Mononuclear cell (primary cell): ENCODE measurements at regions not wholly inside any gene's neighbourhood (a gene's known extent, or its start where the extent isn't known, plus 50 kb on each side); places are given as distances from the start of the nearest gene placed in this dataset.
"Not testable (repeated sequence)": the region's sequence is repeated elsewhere in the genome, so short reads cannot be mapped to it uniquely, and the experiment has no call there.

Experiments used
- H3K27me3 ChIP-seq: 2 replicates; pipeline ENCODE4 v1.6.0; 2011; ENCODE audit warnings: low read length, control low read depth; ENCODE audit not compliant: insufficient read depth
- H3K4me1 ChIP-seq: 2 replicates; pipeline ENCODE4 v1.5.1; 2011; ENCODE audit warnings: mild to moderate bottlenecking, low read length, control low read depth; ENCODE audit not compliant: insufficient read depth
- H3K4me3 ChIP-seq: 2 replicates; pipeline ENCODE4 v1.5.1; 2011; ENCODE audit warnings: mild to moderate bottlenecking, low read length, moderate library complexity
- H3K9me3 ChIP-seq: 2 replicates; pipeline ENCODE4 v1.5.1; 2011; ENCODE audit warnings: low read depth, mild to moderate bottlenecking, control low read depth, low read length

GRCh38 chr15:39261397-39262183 is 319.3 kb upstream of the THBS1 start:
- not testable (repeated sequence) for H3K4me3 ChIP-seq, H3K27me3 ChIP-seq, H3K9me3 ChIP-seq, H3K4me1 ChIP-seq

GRCh38 chr15:39262995-39263772 is 317.7 kb upstream of the THBS1 start:
- H3K9me3 ChIP-seq, H3K4me1 ChIP-seq, H3K27me3 ChIP-seq, H3K4me3 ChIP-seq: not testable (repeated sequence)

GRCh38 chr15:39265261-39265660 is 315.6 kb upstream of the THBS1 start:
- no peaks in the 10 kb centered on the region for H3K9me3 ChIP-seq
- peaks cover 5% of the 10 kb centered on the region for H3K27me3 ChIP-seq
- no peaks in the 10 kb centered on the region for H3K4me1 ChIP-seq
- no peak overlapping the region for H3K4me3 ChIP-seq

GRCh38 chr15:39266890-39267289 is 314.0 kb upstream of the THBS1 start:
- Histone ChIP-seq H3K4me3 (no peak overlapping the region), H3K9me3 (no peaks in the 10 kb centered on the region), H3K27me3 (peaks cover 5% of the 10 kb centered on the region), H3K4me1 (no peaks in the 10 kb centered on the region)

- H3K4me3 ChIP-seq: no peak overlapping the region
- H3K9me3 ChIP-seq: no peaks in the 10 kb centered on the region
- H3K27me3 ChIP-seq: peaks cover 5% of the 10 kb centered on the region
Measured at GRCh38 chr15:39267685-39268084, 313.2 kb upstream of the THBS1 start.

GRCh38 chr15:39269352-39269751 is 311.5 kb upstream of the THBS1 start:
- H3K4me3 ChIP-seq: no peak overlapping the region
- H3K27me3 ChIP-seq: peaks cover 9% of the 10 kb centered on the region
- no peaks in the 10 kb centered on the region for H3K9me3 ChIP-seq
- no peaks in the 10 kb centered on the region for H3K4me1 ChIP-seq

More at GRCh38 chr15:39267685-39268084, 313.2 kb upstream of the THBS1 start:
- no peaks in the 10 kb centered on the region for H3K4me1 ChIP-seq

GRCh38 chr15:39269821-39270220 is 311.1 kb upstream of the THBS1 start:
- Histone ChIP-seq H3K9me3 (no peaks in the 10 kb centered on the region), H3K27me3 (peaks cover 8% of the 10 kb centered on the region), H3K4me3 (no peak overlapping the region), H3K4me1 (no peaks in the 10 kb centered on the region)

GRCh38 chr15:39270221-39270855 is 310.5 kb upstream of the THBS1 start:
- Histone ChIP-seq H3K4me1 (no peaks in the 10 kb centered on the region), H3K4me3 (no peak overlapping the region), H3K27me3 (peaks cover 4% of the 10 kb centered on the region), H3K9me3 (no peaks in the 10 kb centered on the region)

- H3K4me1 ChIP-seq: no peaks in the 10 kb centered on the region
- H3K27me3 ChIP-seq: peaks cover 4% of the 10 kb centered on the region
- H3K4me3 ChIP-seq: no peak overlapping the region
- H3K9me3 ChIP-seq: no peaks in the 10 kb centered on the region
Measured at GRCh38 chr15:39270934-39271333, 309.9 kb upstream of the THBS1 start.

GRCh38 chr15:39272901-39273300 is 308.0 kb upstream of the THBS1 start:
- Histone ChIP-seq H3K9me3 (no peaks in the 10 kb centered on the region), H3K4me1 (no peaks in the 10 kb centered on the region), H3K4me3 (no peak overlapping the region), H3K27me3 (peaks cover 4% of the 10 kb centered on the region)

GRCh38 chr15:39273717-39274411 is 307.0 kb upstream of the THBS1 start:
- H3K9me3 ChIP-seq: no peaks in the 10 kb centered on the region
- H3K4me1 ChIP-seq: no peaks in the 10 kb centered on the region
- H3K27me3 ChIP-seq: peaks cover 4% of the 10 kb centered on the region
- H3K4me3 ChIP-seq: no peak overlapping the region

GRCh38 chr15:39275066-39275465 is 305.8 kb upstream of the THBS1 start:
- Histone ChIP-seq H3K27me3 (peaks cover 4% of the 10 kb centered on the region), H3K4me1 (no peaks in the 10 kb centered on the region), H3K9me3 (no peaks in the 10 kb centered on the region), H3K4me3 (no peak overlapping the region)

- no peaks in the 10 kb centered on the region for H3K27me3 ChIP-seq
- no peak overlapping the region for H3K4me3 ChIP-seq
- no peaks in the 10 kb centered on the region for H3K4me1 ChIP-seq
- H3K9me3 ChIP-seq: no peaks in the 10 kb centered on the region
Measured at GRCh38 chr15:39279311-39279710, 301.6 kb upstream of the THBS1 start.

- H3K9me3 ChIP-seq: no peaks in the 10 kb centered on the region
- no peaks in the 10 kb centered on the region for H3K4me1 ChIP-seq
- H3K27me3 ChIP-seq: no peaks in the 10 kb centered on the region
- H3K4me3 ChIP-seq: no peak overlapping the region
Measured at GRCh38 chr15:39281094-39281493, 299.8 kb upstream of the THBS1 start.
